GM12878 (cell line): ENCODE measurements at regions not wholly inside any gene's neighbourhood (a gene's known extent, or its start where the extent isn't known, plus 50 kb on each side); places are given as distances from the start of the nearest gene placed in this dataset.

Source experiments
- CHD1 ChIP-seq: IDR thresholded peaks from 2 replicates; pipeline ENCODE4 v1.6.1; 2012; ENCODE audit warnings: low read depth, low read length, improper control_type of control experiment
- FOXK2 ChIP-seq: fragments of 450-650 bp; IDR thresholded peaks from 2 replicates; pipeline ENCODE4 v1.6.1; 2017; ENCODE audit warnings: mild to moderate bottlenecking, moderate library complexity
- POLR2A ChIP-seq: IDR thresholded peaks from 2 replicates; pipeline ENCODE4 v1.6.1; 2011; ENCODE audit warnings: low read depth, mild to moderate bottlenecking, low read length
- RAD21 ChIP-seq: IDR thresholded peaks from 2 replicates; pipeline ENCODE4 v1.6.1; 2011; ENCODE audit warnings: mild to moderate bottlenecking, low read depth, low read length, moderate library complexity; ENCODE audit not compliant: insufficient read depth
- TAF1 ChIP-seq: IDR thresholded peaks from 2 replicates; pipeline ENCODE4 v1.6.1; 2011; ENCODE audit warnings: mild to moderate bottlenecking, low read depth, low read length, borderline replicate concordance
- TCF7 ChIP-seq: IDR thresholded peaks from 2 replicates; pipeline ENCODE4 v1.6.1; 2014; ENCODE audit warnings: antibody characterized with exemption, borderline replicate concordance
- TF ChIP-seq, protein P1 (sequence below): IDR thresholded peaks from 2 replicates; pipeline ENCODE4 v1.6.1; 2012; ENCODE audit warnings: low read depth, low read length, improper control_type of control experiment
- TF ChIP-seq, protein P2 (sequence below), 3 experiments: IDR thresholded peaks in 2 of 3; conservative IDR thresholded peaks in 1 of 3; 2 replicates each; pipeline ENCODE4 v1.5.1; 2011; ENCODE audit warnings: low read depth in 3 of 3, low read length in 3 of 3, mild to moderate bottlenecking in 3 of 3, control low read depth in 2 of 3, moderate library complexity in 2 of 3, inconsistent platforms in 1 of 3, mixed read lengths in 1 of 3; ENCODE audit not compliant: control insufficient read depth in 2 of 3, insufficient read depth in 1 of 3; ENCODE audit errors: extremely low read depth in 1 of 3
- TF ChIP-seq, protein P3 (sequence below): IDR thresholded peaks from 2 replicates; pipeline ENCODE4 v1.6.1; 2012; ENCODE audit warnings: mild to moderate bottlenecking, low read depth, low read length

DNA sequence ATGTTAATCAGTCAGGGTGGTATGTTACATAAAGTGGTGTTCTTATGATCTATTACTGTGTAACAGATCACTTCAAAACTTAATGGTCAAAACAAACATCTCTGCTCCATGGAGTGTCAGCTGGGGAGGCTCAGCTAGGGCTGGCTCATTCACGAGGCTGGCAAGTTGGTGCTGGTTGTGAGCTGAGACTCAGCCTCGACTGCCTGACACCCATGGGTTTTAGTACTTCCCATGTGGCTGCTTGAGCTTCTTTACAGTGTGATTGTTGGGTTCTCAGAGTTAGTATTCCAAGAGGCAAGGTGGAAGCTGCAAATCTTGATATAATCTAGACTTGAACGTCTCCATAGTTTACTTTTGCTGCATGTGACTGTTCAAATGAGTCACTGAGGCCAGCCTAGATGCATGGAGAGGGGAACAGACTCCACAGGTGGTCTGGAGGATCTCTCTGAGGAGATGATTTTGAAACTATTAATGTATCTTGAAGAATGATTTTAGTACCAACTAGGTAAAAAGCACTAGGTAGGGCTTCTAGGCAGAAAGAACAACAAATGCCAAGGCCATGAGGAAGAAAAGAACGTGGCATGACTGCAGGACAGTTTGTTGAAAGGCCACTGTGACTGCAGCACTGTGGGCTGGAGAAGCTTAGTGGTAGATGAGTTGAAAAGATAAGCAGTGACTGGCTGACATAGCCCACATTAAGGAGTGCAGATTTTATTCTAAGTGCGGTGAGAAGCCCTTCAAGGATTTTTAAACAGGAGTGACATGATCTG is 281.1 kb upstream of the PROK2 start:
- no peak for TF ChIP-seq FOXK2
- no peak for TF ChIP-seq POLR2A
- TF ChIP-seq CHD1: no peak
- TF ChIP-seq TAF1: no peak
- TF ChIP-seq, protein P1, sequence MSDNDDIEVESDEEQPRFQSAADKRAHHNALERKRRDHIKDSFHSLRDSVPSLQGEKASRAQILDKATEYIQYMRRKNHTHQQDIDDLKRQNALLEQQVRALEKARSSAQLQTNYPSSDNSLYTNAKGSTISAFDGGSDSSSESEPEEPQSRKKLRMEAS: no peak
- no peak for TF ChIP-seq RAD21
- no peak for TF ChIP-seq TCF7
- TF ChIP-seq, protein P2, sequence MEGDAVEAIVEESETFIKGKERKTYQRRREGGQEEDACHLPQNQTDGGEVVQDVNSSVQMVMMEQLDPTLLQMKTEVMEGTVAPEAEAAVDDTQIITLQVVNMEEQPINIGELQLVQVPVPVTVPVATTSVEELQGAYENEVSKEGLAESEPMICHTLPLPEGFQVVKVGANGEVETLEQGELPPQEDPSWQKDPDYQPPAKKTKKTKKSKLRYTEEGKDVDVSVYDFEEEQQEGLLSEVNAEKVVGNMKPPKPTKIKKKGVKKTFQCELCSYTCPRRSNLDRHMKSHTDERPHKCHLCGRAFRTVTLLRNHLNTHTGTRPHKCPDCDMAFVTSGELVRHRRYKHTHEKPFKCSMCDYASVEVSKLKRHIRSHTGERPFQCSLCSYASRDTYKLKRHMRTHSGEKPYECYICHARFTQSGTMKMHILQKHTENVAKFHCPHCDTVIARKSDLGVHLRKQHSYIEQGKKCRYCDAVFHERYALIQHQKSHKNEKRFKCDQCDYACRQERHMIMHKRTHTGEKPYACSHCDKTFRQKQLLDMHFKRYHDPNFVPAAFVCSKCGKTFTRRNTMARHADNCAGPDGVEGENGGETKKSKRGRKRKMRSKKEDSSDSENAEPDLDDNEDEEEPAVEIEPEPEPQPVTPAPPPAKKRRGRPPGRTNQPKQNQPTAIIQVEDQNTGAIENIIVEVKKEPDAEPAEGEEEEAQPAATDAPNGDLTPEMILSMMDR (IDR thresholded peaks at IDR 0.05 in 2 of 3, conservative IDR thresholded peaks at IDR 0.05 in 1 of 3; ENCODE audit: control insufficient read depth in 2 of 3, extremely low read depth in 1 of 3, insufficient read depth in 1 of 3, low read depth in 3 of 3, low read length in 3 of 3): no peak
- TF ChIP-seq, protein P3, sequence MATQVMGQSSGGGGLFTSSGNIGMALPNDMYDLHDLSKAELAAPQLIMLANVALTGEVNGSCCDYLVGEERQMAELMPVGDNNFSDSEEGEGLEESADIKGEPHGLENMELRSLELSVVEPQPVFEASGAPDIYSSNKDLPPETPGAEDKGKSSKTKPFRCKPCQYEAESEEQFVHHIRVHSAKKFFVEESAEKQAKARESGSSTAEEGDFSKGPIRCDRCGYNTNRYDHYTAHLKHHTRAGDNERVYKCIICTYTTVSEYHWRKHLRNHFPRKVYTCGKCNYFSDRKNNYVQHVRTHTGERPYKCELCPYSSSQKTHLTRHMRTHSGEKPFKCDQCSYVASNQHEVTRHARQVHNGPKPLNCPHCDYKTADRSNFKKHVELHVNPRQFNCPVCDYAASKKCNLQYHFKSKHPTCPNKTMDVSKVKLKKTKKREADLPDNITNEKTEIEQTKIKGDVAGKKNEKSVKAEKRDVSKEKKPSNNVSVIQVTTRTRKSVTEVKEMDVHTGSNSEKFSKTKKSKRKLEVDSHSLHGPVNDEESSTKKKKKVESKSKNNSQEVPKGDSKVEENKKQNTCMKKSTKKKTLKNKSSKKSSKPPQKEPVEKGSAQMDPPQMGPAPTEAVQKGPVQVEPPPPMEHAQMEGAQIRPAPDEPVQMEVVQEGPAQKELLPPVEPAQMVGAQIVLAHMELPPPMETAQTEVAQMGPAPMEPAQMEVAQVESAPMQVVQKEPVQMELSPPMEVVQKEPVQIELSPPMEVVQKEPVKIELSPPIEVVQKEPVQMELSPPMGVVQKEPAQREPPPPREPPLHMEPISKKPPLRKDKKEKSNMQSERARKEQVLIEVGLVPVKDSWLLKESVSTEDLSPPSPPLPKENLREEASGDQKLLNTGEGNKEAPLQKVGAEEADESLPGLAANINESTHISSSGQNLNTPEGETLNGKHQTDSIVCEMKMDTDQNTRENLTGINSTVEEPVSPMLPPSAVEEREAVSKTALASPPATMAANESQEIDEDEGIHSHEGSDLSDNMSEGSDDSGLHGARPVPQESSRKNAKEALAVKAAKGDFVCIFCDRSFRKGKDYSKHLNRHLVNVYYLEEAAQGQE: no peak
